ENCODE measurements at regions not wholly inside any gene's neighbourhood (a gene's known extent, or its start where the extent isn't known, plus 50 kb on each side); places are given as distances from the start of the nearest gene placed in this dataset.

DNA sequence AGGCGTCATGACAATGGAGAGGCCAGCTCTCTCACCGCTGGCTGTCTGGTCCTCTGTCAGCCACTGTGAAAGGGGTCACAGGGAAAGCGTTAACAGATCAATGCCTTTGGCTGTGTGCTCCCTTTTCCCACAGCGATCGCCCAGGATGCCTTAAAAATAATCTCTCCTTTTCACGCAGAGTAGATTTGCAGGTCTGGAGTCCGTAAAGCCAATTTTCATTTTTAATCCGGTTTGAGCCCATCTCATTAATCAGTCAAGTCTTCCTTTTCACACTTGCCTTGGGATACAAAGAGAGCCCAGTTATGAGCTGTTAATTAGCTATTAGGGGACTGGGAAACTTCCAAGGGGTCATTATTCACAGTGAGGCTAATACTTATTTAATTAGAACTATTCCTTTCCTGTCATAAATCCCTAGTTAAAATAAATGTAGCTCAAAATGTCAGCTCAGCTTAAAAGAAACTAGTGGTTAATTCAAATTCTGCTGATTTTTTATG, 104.3 kb upstream of the RASGRP1 start:
- no peaks in the 10 kb centered on the region for H3K27me3 ChIP-seq (ENCODE audit: control insufficient read depth in 1 of 2, insufficient read depth in 2 of 2, low read length in 2 of 2)
- H3K9ac ChIP-seq (ENCODE audit: insufficient read depth, low read depth, low read length) = no peak overlapping the region
- BruUV-seq (replicated peaks) = no TSS peak
- TF ChIP-seq HOXA9 (CRISPR knock-in tag; IDR thresholded peaks at IDR 0.05; ENCODE audit: borderline replicate concordance) = no peak
- TF ChIP-seq MAFF (IDR thresholded peaks at IDR 0.05; ENCODE audit: low read depth, low read length) = peak; percentile 41; the same call in 1 of the 2 replicates
- peak in 1 of 2 experiments; percentile 47; a peak in 2 of 4 replicates for TF ChIP-seq MAFK (conservative IDR thresholded peaks at IDR 0.05 in 1 of 2, IDR thresholded peaks at IDR 0.05 in 1 of 2; ENCODE audit: low read length in 2 of 2)
- DNase-seq (ENCODE audit: low spot score) = no peak
- H4K20me1 ChIP-seq (ENCODE audit: insufficient read depth, low read length) = no peaks in the 10 kb centered on the region
- 10% methylated on average over 8 of the region's 8 CpGs for WGBS (ENCODE audit: low lambda C conversion rate)
- no peak overlapping the region for H3K27ac ChIP-seq (ENCODE audit: extremely low read length, insufficient read depth, low read length)
- no peaks in the 10 kb centered on the region for H3K79me2 ChIP-seq (ENCODE audit: insufficient read depth, low read length)
- no peaks in the 10 kb centered on the region for H3K4me1 ChIP-seq (ENCODE audit: insufficient read depth, low read length)
- intact Hi-C loops (cut with micrococcal nuclease; ENCODE audit: unreplicated experiment) (no loop called here), in situ Hi-C loops (cut with HindIII; ENCODE audit: extremely low pct_ligation_motif_present, low pct_unique_long_range_greater_than_20kb) (no loop called here)
- POLR2A ChIA-PET = no interaction called here
- CTCF ChIA-PET (ENCODE audit: low intra/inter-chr PET ratio, low total read pairs) = no interaction called here
- H3K36me3 ChIP-seq (replicated peaks in 1 of 2; ENCODE audit: control insufficient read depth in 1 of 2, insufficient read depth in 2 of 2, low read length in 2 of 2) = no peaks in the 10 kb centered on the region
- no peaks in the 10 kb centered on the region for H3K9me3 ChIP-seq (ENCODE audit: low read length)
- no peak overlapping the region for H2AFZ ChIP-seq (ENCODE audit: low read length)
- no peak for ATAC-seq
- FAIRE-seq = no peak
- no peak overlapping the region for H3K4me2 ChIP-seq (ENCODE audit: low read depth, low read length)
- no peak overlapping the region for H3K4me3 ChIP-seq (replicated peaks in 1 of 3; ENCODE audit: insufficient read depth in 1 of 3, low read depth in 2 of 3, low read length in 3 of 3)

GRCh38 chr15:38670128-38671005, 105.8 kb upstream of the RASGRP1 start:
- DNase-seq (ENCODE audit: low spot score) (no peak), FAIRE-seq (no peak), ATAC-seq (no peak)
- POLR2A ChIA-PET = no interaction called here
- Histone ChIP-seq H4K20me1 (ENCODE audit: insufficient read depth, low read length) (no peaks in the 10 kb centered on the region), H3K4me3 (replicated peaks in 1 of 3; ENCODE audit: insufficient read depth in 1 of 3, low read depth in 2 of 3, low read length in 3 of 3) (no peak overlapping the region), H3K27ac (ENCODE audit: extremely low read length, insufficient read depth, low read length) (no peak overlapping the region), H3K4me2 (ENCODE audit: low read depth, low read length) (no peak overlapping the region), H3K27me3 (ENCODE audit: control insufficient read depth in 1 of 2, insufficient read depth in 2 of 2, low read length in 2 of 2) (no peaks in the 10 kb centered on the region), H2AFZ (ENCODE audit: low read length) (no peak overlapping the region), H3K36me3 (replicated peaks in 1 of 2; ENCODE audit: control insufficient read depth in 1 of 2, insufficient read depth in 2 of 2, low read length in 2 of 2) (no peaks in the 10 kb centered on the region), H3K9me3 (ENCODE audit: low read length) (no peaks in the 10 kb centered on the region), H3K4me1 (ENCODE audit: insufficient read depth, low read length) (no peaks in the 10 kb centered on the region), H3K9ac (ENCODE audit: insufficient read depth, low read depth, low read length) (no peak overlapping the region), H3K79me2 (ENCODE audit: insufficient read depth, low read length) (no peaks in the 10 kb centered on the region)
- in situ Hi-C loops (cut with HindIII; ENCODE audit: extremely low pct_ligation_motif_present, low pct_unique_long_range_greater_than_20kb) = no loop called here
- intact Hi-C loops (cut with micrococcal nuclease; ENCODE audit: unreplicated experiment) = no loop called here
- BruUV-seq (replicated peaks) = no TSS peak
- TF ChIP-seq ZNF713 (CRISPR knock-in tag; IDR thresholded peaks at IDR 0.05) (no peak), CREB1 (IDR thresholded peaks at IDR 0.05) (peak; percentile 36; the same call in 1 of the 2 replicates), CREB1 (CRISPR knock-in tag; IDR thresholded peaks at IDR 0.05) (no peak)
- WGBS (ENCODE audit: low lambda C conversion rate) = 35% methylated on average over 3 of the region's 3 CpGs
- CTCF ChIA-PET (ENCODE audit: low intra/inter-chr PET ratio, low total read pairs) = no interaction called here
